Right lobe of liver (tissue), 6 donors: ENCODE measurements at regions not wholly inside any gene's neighbourhood (a gene's known extent, or its start where the extent isn't known, plus 50 kb on each side); places are given as distances from the start of the nearest gene placed in this dataset.

Experiments used
- ATAC-seq, 4 donors: fragments of 200-7000 bp; cut with Tn5 transposase; one replicate each; pipeline ENCODE4 v1.9.1; 2020; ENCODE audit warnings: mild to moderate bottlenecking in 4 of 4, moderate library complexity in 4 of 4
- DNase-seq, 3 donors: peaks; one replicate each; pipeline ENCODE4 v3.0.0-alpha.2; 2020
- H3K27ac ChIP-seq, 3 donors: fragments of 200-600 bp; one replicate each; pipeline ENCODE4 v1.8.0; 2022
- H3K27me3 ChIP-seq, 2 donors: fragments of 200-600 bp; one replicate each; pipeline ENCODE4 v1.8.0; 2022
- H3K36me3 ChIP-seq, 4 donors: fragments of 200-600 bp; sonication (generic) in 1 of 4; one replicate each; pipeline versions ENCODE4 v1.5.1 to v1.8.0; 2017 to 2022; ENCODE audit warnings: control low read depth in 1 of 4
- H3K4me1 ChIP-seq, 4 donors: fragments of 200-600 bp; sonication (generic) in 1 of 4; one replicate each; pipeline versions ENCODE4 v1.5.1 to v1.8.0; 2017 to 2022; ENCODE audit warnings: control low read depth in 1 of 4
- H3K4me3 ChIP-seq, 3 donors: fragments of 200-600 bp; one replicate each; pipeline ENCODE4 v1.8.0; 2022
- H3K9me3 ChIP-seq, 4 donors: fragments of 200-600 bp; sonication (generic) in 1 of 4; one replicate each; pipeline versions ENCODE4 v1.5.1 to v1.8.0; 2017 to 2022; ENCODE audit warnings: control low read depth in 1 of 4
- POLR2A ChIP-seq: fragments of 450-650 bp; IDR thresholded peaks from one replicate; pipeline ENCODE4 v1.6.1; 2017; ENCODE audit warnings: antibody characterized with exemption, mild to moderate bottlenecking
- WGBS: methylation state at CpG from one replicate; pipeline ENCODE4 v1.1.6; 2018; ENCODE audit warnings: low coverage, low lambda C conversion rate; ENCODE audit not compliant: insufficient coverage; ENCODE audit errors: missing lambda C conversion rate; 5-methylcytosine and 5-hydroxymethylcytosine counted together
- intact Hi-C, 2 donors: fragments of 100-400 bp; cut with DNase I; formaldehyde crosslinking; loops; one replicate each; pipeline versions ENCODE4 v1.11.2 to v1.14.1; 2022
- TF ChIP-seq, protein P1 (sequence below), 4 donors: fragments of 200-600 bp in 3 of 4; fragments of 450-650 bp in 1 of 4; IDR thresholded peaks; one replicate each; pipeline versions ENCODE4 v1.5.1 to v1.8.0; 2016 to 2022; ENCODE audit warnings: antibody characterized with exemption in 4 of 4, mild to moderate bottlenecking in 2 of 4
- donor health status: DM: no; HTN: yes; CAD: no.
- donor health status: DM: no; HTN: no; CAD: no.
- donor health status: DM: no; HTN: no; CAD: no.
- donor health status: DM: no; HTN: yes; CAD: no.
- donor health status: DM: no; HTN: yes; CAD: no.

DNA sequence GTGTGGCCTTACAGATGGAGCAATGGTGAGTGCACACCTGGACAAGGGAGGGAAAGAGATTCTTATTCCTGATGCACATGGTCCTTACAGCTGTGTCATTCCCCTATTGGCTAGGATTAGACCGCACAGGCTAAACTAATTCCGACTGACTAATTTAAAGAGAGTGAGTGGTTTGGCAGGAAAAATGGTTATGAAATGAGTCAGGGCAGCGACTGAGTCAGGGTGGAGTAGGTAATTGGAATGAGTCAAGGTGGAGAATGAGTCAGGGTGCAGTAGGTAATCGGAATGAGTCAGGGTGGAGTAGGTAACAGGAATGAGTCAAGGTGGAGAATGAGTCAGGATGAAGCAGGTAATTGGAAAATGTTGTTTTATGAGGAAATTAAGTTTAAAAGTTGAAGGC lies 1353.7 kb upstream of the LRRTM1 start:
- intact Hi-C loops: no loop called here
- Histone ChIP-seq H3K27me3 (no peaks in the 10 kb centered on the region), H3K4me3 (no peak overlapping the region), H3K27ac (no peak overlapping the region), H3K4me1 (no peaks in the 10 kb centered on the region), H3K36me3 (no peaks in the 10 kb centered on the region), H3K9me3 (no peaks in the 10 kb centered on the region)
- TF ChIP-seq, protein P1, sequence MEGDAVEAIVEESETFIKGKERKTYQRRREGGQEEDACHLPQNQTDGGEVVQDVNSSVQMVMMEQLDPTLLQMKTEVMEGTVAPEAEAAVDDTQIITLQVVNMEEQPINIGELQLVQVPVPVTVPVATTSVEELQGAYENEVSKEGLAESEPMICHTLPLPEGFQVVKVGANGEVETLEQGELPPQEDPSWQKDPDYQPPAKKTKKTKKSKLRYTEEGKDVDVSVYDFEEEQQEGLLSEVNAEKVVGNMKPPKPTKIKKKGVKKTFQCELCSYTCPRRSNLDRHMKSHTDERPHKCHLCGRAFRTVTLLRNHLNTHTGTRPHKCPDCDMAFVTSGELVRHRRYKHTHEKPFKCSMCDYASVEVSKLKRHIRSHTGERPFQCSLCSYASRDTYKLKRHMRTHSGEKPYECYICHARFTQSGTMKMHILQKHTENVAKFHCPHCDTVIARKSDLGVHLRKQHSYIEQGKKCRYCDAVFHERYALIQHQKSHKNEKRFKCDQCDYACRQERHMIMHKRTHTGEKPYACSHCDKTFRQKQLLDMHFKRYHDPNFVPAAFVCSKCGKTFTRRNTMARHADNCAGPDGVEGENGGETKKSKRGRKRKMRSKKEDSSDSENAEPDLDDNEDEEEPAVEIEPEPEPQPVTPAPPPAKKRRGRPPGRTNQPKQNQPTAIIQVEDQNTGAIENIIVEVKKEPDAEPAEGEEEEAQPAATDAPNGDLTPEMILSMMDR (IDR thresholded peaks at IDR 0.05): no peak
- no peak for TF ChIP-seq POLR2A
- ATAC-seq: no peak
- DNase-seq: no peak
- WGBS: 71% methylated on average over 4 of the region's 4 CpGs

DNA sequence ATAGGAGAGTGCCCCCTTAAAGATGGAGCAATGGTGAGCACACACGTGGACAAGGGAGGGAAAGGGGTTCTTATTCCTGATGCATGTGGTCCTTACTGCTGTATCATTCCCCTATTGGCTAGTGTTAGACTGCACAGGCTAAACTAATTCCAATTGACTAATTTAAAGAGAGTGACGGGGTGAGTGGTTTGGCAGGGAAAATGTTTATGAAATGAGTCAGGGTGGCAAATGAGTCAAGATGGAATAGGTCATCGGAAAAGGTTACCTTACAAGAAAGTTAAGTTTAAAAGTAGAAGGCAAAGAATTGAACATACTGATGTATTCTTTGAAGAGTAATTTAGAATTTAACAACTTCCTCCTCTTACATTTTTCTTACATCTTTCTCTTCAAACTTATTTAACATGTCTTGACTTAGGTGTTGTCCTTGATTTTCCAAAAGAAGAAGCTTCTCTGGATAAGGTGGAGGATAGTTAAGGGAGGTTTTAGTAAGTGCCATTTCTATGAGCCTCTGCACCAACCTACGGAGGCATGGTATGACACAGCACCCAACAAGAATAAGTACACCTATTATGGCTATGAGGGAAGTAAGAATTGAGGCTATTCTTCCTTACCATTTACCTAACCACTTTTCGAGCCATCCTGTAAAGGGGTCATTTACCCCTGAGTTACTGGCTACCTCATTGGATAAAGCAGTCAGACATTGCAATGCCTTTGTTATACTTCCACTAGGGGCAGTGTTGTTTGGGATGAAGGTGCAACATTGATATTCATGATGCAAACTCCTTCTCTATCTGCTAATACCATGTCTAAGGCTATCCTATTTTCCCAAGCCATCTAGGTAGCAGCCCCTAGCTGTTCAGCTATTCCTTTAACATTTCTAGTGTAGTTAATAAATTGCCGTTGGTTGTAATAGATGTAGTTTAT lies 1345.8 kb upstream of the LRRTM1 start:
- H3K36me3 ChIP-seq: no peaks in the 10 kb centered on the region
- H3K4me1 ChIP-seq: no peaks in the 10 kb centered on the region
- intact Hi-C loops: no loop called here
- no peak overlapping the region for H3K4me3 ChIP-seq
- no peak for TF ChIP-seq POLR2A
- TF ChIP-seq, protein P1 (IDR thresholded peaks at IDR 0.05): peak in 1 of 4 donors; percentile 6
- no peaks in the 10 kb centered on the region for H3K9me3 ChIP-seq
- H3K27ac ChIP-seq: no peak overlapping the region
- no peak for DNase-seq
- no peak for ATAC-seq
- WGBS: 53% methylated on average over 6 of the region's 6 CpGs
- no peaks in the 10 kb centered on the region for H3K27me3 ChIP-seq

DNA sequence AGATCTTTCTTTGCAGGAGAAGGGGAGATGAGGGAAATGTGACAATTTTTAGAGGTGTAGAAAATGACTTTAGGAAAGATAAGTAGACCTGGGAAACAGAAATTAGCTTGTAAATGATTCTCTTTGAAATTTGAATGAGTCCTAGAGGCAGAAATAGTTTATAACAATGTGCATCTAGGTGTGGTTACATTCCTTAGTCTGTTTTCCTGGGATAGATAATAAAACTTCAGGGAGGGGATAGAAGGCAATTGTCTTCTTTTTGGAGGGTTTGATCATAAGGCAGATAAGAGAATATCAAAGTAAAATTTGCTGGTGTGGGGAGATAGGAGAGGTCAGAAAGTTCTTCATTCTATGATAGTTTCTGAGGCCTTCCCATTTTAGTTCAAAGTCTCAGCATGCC lies 1344.3 kb upstream of the LRRTM1 start:
- H3K4me1 ChIP-seq: no peaks in the 10 kb centered on the region
- no peaks in the 10 kb centered on the region for H3K36me3 ChIP-seq
- H3K27me3 ChIP-seq: no peaks in the 10 kb centered on the region
- no peak for TF ChIP-seq POLR2A
- TF ChIP-seq, protein P1 (IDR thresholded peaks at IDR 0.05): no peak
- H3K27ac ChIP-seq: no peak overlapping the region
- intact Hi-C loops: no loop called here
- H3K4me3 ChIP-seq: no peak overlapping the region
- no peaks in the 10 kb centered on the region for H3K9me3 ChIP-seq
- ATAC-seq (no peak), DNase-seq (no peak)

DNA sequence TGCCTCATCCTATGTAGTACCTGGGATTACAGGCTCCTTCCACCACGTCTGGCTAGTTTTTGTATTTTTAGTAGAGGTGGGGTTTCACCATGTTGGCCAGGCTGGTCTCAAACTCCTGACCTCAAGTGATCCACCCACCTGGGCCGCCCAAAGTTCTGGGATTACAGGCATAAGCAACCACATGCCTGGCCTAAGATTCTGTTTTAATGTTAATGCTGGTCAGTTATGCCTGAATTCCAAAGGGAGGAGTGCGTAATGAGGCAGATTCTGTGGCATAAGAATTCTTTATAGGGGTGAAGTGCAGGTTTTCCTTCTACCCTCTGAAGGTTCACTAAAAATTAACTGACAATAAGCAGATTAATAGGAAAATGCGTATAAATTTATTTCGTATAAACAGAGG lies 1343.8 kb upstream of the LRRTM1 start:
- no peaks in the 10 kb centered on the region for H3K27me3 ChIP-seq
- H3K9me3 ChIP-seq: no peaks in the 10 kb centered on the region
- ATAC-seq (no peak), DNase-seq (no peak)
- no peak overlapping the region for H3K27ac ChIP-seq
- no peaks in the 10 kb centered on the region for H3K36me3 ChIP-seq
- no peaks in the 10 kb centered on the region for H3K4me1 ChIP-seq
- H3K4me3 ChIP-seq: no peak overlapping the region
- intact Hi-C loops: no loop called here
- WGBS: 60% methylated on average over 5 of the region's 5 CpGs
- TF ChIP-seq POLR2A: no peak
- TF ChIP-seq, protein P1 (IDR thresholded peaks at IDR 0.05): no peak
